ENCODE measurements at regions not wholly inside any gene's neighbourhood (a gene's known extent, or its start where the extent isn't known, plus 50 kb on each side); places are given as distances from the start of the nearest gene placed in this dataset.
A peak's percentile ranks its signal among the peaks of the same experiment; 100 is the strongest.

GRCh38 chr3:154018100-154018696, 103.0 kb upstream of the ARHGEF26 start:
- no peak for DNase-seq

- no peak for DNase-seq
Observed at GRCh38 chr3:154022606-154023005, 98.6 kb upstream of the ARHGEF26 start.

- DNase-seq, result peak; percentile 87
Observed at GRCh38 chr3:154023148-154023547, 98.0 kb upstream of the ARHGEF26 start.

GRCh38 chr3:154025007-154025406, 96.2 kb upstream of the ARHGEF26 start:
- no peak for DNase-seq

- DNase-seq, result no peak
Observed at GRCh38 chr3:154029926-154030325, 91.3 kb upstream of the ARHGEF26 start.

- no peak for DNase-seq
Observed at GRCh38 chr3:154034797-154035330, 86.3 kb upstream of the ARHGEF26 start.

- DNase-seq, result no peak
Observed at GRCh38 chr3:154040283-154040682, 80.9 kb upstream of the ARHGEF26 start.

GRCh38 chr3:154044671-154045070, 76.5 kb upstream of the ARHGEF26 start:
- DNase-seq, result no peak

- no peak for DNase-seq
Observed at GRCh38 chr3:154050216-154050615, 71.0 kb upstream of the ARHGEF26 start.

- no peak for DNase-seq
Observed at GRCh38 chr3:154050766-154051165, 70.4 kb upstream of the ARHGEF26 start.

- no peak for DNase-seq
Observed at GRCh38 chr3:154059833-154060232, 61.4 kb upstream of the ARHGEF26 start.

GRCh38 chr3:154060238-154061000, 60.8 kb upstream of the ARHGEF26 start:
- DNase-seq, result no peak

- DNase-seq, result no peak
Observed at GRCh38 chr3:154061001-154061370, 60.2 kb upstream of the ARHGEF26 start.

- no peak for DNase-seq
Observed at GRCh38 chr3:154062513-154062912, 58.7 kb upstream of the ARHGEF26 start.

GRCh38 chr3:154071146-154071545, 50.0 kb upstream of the ARHGEF26 start:
- no peak for DNase-seq

Measured in kidney glomerular epithelial cell (primary cell).